HG03095 (cell line): ENCODE measurements at regions not wholly inside any gene's neighbourhood (a gene's known extent, or its start where the extent isn't known, plus 50 kb on each side); places are given as distances from the start of the nearest gene placed in this dataset.

Experiments used
- ATAC-seq: cut with Tn5 transposase; IDR thresholded peaks from one replicate; pipeline ENCODE4 v1.9.1; 2021; ENCODE audit warnings: moderate library complexity; ENCODE audit not compliant: unreplicated experiment

DNA sequence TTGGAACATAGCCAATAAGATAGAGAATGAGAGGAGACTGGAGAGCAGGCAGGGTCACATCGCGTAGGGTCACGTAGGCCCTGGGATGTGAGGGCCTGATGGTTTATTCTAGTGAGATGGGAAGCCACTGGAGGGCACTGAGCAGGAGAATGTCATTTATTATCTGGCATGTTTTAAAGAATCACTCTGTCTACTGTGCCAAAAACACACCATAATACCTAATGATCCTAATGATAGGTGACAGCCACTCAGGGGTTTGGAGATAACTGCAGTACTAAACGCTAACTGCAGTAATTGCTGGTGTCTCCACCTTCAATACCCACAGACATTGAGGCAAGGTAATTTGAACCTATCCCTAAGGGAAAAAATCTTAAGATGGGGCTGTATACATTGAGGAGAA, 185.4 kb downstream of the TTLL7 start:
- ATAC-seq = no peak

DNA sequence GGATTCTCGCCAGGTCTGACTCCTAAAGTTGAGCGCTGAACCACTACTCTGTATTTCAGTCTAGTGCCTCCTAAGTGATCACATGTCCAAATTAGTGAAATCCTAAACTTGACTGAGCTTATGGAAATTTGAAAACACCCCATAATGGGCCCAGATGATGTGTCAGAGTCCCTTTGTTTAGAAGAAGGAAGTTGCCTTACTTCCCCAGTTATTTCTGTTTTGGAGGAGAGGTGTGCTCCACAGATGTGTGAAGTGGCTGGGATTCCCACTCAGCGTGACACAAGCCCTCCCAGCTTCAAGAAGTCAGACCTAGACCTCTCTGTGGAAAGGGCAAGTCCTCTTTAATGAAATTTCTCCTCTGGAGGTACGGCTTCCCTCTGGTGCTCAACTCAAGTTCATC, 188.8 kb downstream of the TTLL7 start:
- no peak for ATAC-seq

DNA sequence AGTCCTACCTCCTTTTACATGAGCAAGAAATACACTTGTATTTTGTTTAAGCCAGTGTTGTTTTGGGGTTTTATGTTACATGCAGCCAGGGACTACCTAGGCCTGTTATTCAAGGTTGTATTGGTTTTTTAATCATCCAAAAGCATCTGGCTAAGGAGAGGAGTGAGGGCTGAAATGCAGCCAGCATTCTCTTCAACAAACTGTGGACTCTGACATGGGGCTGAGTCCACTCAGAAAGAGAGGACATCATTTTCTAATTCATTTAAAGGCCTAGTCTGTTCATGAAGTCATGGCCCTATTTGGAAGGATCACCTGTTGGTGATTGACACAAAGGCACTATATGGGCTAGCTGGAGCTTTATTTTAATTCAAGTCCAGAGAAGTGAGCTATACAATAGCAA, 190.4 kb downstream of the TTLL7 start:
- ATAC-seq = no peak

DNA sequence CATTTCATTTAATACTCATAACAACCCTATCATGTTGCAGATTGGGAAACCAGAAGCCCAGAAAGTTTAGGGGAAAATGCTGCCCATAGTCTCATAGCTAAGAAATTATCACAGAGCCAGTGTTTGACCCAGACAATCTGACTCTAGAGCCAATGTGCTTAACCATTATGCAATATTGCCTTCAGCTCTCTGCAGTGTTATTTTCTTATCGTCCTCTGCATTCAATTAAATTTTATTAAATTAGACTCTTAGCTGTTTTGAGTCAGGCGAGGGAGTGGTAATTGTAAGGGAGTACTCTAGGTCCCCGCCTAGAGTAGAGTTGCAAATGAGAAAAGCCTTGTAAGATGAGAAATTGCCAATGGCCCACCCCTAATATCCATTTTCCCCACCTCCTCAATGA, 191.1 kb downstream of the TTLL7 start:
- ATAC-seq = no peak

DNA sequence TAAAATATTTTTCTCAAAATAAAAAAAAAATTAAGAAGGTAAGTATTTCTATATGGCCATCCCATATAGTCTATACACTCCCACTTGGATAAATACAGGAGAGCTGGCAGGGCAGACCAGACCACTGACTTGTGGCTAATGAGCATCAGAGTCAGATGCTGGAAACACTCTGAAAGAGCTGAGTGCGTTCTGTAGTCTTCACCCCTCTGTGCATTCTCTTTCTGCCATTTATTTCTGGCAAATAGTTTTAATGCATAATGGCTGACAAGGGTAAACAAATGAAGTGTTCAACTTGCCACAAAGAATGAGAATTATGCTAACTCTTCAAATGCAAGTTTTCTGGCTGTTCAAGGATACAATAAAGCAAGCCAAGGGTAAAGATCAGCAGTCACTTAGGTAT, 191.7 kb downstream of the TTLL7 start:
- ATAC-seq = no peak

DNA sequence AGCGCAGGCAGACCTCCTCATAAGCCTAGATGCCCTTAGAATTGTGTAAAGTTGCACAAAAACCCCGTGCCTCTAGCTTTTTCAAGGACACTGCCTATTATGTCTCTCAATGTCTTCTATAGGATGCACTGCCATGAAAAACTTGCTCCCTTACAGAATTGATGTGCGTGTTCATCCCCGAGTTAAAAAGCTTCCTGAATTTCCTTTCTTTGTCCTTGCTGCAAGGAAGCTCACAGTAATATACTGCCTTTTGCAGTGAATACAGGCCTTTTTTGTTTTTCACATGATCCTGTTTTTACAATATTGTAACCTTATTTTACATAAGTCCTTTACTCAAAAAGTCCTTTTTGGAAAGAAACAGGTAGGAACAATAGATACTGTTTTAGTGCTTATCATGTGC, 193.0 kb downstream of the TTLL7 start:
- no peak for ATAC-seq

DNA sequence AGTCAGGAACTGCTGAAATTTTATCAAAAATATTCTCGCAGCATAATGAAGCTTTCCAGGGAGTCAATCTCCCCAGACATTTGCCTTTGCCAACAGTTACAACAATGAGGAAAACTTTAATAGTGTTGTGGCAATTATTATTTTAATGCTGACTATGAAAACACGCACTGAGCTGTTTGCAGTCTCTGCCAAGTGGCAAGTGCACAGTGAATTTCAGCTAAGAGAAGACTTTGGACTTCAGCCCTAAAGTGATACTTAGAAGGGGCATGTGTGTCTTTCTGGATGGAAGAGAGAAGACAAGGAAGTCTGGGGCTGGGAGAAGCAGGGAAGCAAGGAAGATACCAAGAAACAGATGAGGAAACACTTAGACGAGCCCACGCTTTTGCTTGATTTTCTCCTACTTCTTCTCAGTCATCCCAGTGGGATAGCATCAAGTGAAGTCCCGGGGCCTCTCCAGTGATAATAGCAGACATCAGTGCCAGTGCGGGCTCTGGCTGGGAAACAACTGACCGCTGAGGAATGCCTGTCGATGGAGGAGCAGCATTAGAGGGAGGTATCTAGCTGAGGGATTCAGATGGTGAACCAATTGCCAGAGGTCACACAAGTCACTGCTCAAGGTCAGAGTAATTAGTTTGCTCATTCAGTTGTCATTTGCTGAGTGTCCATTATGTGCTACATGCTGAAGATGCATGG, 196.3 kb downstream of the TTLL7 start:
- no peak for ATAC-seq

DNA sequence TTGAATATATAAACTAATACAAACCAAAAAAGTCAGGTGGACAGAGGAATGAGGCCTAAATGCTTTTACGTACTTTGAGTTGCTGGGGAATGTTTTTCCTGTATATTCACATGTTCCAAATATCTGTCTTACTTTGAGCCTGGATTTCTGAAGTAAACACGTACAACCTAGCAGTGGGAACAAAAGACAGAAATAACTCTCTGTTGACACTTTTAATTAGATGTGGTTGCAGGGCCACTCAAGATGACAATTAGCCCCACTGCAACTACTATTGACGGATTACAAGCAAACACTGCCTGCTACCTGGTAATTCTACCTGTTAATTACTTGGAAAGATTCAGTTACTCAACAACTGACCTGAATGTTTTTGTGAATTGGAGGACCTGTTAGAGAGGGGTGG, 196.9 kb downstream of the TTLL7 start:
- ATAC-seq = no peak

DNA sequence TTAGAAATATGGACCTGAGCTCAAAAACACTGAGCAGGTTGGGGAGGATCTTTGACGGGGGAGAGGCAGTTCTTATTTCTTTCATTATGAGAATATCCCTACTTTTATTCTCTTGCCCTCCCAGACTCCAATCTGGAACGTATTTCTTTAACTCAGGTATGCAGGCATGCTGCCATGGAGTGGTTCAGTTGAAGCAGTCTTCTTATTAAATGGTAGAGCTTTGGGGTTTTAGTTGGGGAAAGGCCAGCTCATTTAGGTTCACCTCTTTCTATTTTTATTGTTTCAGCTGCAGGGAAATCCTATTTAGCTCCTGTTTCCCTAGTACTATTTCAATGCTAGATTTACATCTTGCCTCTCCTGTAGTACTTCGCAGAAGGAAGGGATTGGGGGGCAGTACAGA, 198.9 kb downstream of the TTLL7 start:
- no peak for ATAC-seq

DNA sequence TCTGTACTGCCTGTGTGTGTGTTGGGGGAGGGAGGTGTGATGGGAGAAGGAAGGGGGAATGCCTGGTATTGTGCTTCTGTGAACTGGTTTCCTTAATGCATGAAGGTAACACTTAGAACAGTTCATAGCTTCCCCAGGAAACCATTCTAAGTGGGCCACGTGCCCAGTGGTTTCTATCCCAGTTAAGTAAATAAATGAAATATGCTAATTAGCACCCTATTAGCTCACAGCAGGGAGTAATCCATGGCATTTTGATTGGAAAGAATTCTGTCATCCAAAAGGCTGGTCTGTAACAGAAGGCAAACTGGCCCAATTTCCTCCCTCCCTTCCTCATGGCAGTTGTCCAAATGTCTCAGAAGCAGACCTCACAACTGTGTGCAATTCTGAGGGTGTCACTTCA, 199.3 kb downstream of the TTLL7 start:
- ATAC-seq = no peak

DNA sequence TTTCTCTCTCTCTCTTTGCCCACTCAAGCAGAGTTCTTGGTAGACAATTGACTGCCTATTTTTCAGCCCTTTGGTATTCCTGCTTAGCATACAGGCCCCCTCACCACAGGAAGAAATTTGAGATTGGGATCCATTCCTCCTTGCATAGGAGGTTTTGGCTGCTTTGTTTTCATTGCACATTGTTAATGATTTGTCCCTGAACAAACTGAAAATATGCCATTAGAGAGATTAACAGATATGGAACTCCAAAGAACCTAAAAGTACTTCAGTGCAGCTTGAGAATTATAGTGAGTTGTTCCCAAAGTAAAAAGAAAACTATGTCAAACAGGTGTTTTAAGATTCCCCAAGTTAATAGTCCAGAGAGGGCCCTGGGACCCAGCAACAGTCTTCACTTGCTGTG, 200.0 kb downstream of the TTLL7 start:
- no peak for ATAC-seq

DNA sequence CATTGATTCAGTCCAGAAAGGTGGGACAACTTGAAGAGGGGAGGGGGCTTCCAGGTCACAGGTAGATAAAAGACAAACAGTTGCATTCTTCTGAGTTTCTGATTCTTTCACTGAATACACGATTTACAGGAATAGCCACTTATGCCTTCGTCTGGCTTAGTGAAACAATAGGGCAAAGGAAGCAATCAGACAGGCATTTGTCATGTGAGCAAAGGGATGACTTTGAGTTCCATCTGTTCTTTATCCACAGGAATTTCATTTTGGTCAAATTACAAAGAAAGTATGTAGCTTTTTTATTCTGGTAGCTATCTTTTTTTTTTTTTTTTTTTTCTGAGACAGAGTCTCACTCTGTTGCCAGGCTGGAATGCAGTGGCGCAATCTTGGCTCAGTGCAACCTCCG, 202.5 kb downstream of the TTLL7 start:
- no peak for ATAC-seq

DNA sequence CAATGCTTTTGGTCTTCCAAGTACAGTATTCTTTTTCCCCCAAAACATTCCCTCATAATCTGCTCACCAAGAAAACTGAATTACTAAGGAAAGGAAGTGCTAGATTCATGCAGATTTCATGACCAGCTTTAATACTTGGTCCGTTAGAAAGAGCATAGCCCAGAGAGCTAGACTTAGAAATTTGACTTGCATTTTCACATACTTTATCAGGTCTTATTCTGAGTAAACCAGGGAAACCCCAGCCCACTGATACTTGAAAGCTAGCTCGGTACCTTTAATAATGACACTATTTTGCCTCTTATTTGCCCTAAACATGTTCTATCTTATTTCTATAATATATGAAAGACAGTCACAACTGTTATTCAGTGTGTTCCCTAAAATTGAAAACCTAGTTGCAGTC, 204.5 kb downstream of the TTLL7 start:
- peak; percentile 92 for ATAC-seq

DNA sequence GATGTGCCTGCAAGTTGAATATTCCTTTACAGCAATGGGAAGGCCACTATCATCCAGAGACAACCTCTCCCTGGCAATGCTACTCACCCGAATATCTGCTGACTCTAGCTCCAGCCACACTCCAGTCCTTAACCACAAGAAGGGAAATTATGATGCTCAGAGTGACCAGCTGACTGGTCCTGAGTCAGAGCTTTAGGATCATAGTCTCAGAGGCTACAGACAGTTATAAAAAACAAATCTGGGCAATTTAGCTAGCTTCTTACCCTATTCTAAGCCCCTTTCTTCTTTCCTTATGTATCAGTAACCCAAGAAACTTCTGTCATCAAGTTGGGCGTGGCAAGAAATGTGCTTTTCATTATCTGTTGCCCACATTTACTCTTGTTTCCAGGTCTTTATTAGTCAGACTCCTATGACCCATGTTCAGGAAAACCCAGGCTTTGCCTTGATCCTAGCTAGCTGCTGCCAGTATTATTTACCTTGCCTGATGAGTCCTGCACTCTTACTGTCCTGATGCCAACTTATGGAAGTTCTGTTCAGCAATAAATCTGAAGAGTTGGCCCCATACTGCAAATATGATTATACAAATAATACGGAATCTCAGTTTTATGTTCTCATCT, 207.0 kb downstream of the TTLL7 start:
- ATAC-seq = no peak

DNA sequence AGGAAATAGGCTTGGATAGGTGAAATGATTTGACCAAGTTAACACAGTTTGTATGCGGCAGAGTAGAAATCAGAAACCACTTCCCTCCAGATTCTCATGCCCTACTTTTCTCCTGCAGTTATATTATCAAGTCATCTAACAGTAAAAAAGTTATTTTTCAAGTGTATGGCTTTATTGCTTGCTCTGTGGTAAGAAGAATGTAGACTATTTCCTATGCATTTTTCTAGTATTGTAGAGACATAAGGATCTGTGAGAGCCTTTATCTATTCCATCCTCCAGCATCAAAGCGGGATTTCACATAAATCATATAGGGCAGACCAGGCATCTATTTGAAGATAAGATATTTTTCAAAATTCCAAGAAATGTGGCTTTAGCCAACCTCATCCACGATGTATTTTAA, 208.5 kb downstream of the TTLL7 start:
- ATAC-seq = no peak

DNA sequence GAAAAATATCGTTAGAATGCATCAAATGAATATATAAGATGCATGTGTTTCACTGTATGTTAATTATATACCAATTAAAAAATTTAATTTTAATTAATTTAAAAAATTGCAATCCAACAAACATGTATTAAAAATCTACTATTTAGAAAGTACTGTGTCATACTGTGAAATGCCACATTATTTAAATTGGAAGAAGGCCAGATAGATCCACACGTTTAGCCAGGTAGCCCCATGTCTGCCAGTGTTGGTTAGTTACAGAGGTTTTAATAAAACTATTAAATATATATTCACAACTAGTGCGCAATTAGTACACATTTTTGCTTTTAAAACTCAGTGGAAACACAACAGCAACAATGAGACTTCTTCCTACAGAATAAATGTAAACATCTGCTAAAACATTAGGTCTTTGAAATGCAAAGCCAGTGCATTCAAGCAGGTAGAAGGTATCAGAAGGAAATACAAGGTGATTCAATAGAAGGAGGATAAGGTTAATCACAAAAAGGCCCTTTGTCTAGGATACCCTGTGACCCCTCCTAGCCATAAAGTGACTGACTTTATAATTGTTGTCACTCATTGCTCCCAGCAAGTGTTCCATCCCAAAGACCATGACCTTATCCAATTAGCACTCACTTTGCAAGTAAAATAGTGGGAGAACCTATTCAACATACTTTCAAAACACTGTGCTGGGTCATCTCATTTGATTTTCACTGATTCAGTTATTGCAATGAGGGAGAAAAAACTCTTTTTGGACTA, 211.5 kb downstream of the TTLL7 start:
- ATAC-seq = no peak

DNA sequence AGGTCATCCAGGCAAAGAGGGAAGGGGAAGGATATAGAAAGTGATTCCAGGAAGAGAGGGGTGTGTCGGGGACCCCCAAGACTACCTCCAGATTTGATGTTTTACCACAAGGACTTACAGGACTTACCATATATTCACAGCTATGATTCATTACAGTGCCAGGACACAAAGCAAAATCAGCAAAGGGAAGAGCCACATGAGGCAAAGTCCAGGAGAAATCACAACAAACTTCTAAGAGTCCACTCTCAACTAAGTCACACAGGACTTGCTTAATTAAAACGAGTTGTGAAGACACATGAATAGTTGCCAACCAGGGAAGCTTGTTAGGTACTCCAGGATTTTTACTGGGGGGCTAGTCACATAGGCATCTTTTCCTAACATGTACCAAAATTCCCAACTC, 217.3 kb downstream of the TTLL7 start:
- no peak for ATAC-seq

DNA sequence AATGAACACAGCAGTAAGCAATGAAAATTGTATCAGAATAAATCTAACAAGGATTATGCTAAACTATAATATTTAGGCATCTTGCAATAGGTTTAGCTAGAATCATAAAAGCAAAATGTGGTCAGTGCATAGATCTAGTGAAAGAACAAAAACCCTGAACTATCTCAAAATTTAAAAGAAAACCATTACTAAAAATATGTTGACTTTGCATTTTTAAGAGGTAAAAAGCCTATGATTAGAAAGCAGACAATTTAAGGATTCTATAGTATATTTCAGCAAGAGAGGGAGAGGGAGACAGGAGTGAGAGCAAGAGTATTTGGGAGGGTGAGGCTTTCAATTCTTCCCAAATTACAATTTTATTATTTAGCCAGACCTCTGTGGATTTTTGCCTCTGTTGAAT, 219.4 kb downstream of the TTLL7 start:
- ATAC-seq = no peak

DNA sequence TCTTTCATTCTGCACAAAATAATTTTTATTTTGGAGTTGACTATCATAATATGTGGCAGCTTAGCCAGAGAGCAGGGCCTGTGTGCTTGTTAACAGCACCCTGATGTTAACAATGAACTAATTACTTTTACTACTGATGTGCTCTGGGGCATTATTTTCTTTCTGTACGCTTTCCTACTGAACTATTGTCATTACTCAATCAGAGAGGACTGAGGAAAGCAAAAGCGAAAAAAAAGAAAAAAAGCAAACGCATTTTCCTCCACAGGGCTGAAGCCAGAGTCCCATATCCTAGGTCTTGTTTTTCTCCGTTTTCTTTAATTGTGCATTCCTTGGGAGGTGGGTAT, 221.2 kb downstream of the TTLL7 start:
- ATAC-seq = no peak

DNA sequence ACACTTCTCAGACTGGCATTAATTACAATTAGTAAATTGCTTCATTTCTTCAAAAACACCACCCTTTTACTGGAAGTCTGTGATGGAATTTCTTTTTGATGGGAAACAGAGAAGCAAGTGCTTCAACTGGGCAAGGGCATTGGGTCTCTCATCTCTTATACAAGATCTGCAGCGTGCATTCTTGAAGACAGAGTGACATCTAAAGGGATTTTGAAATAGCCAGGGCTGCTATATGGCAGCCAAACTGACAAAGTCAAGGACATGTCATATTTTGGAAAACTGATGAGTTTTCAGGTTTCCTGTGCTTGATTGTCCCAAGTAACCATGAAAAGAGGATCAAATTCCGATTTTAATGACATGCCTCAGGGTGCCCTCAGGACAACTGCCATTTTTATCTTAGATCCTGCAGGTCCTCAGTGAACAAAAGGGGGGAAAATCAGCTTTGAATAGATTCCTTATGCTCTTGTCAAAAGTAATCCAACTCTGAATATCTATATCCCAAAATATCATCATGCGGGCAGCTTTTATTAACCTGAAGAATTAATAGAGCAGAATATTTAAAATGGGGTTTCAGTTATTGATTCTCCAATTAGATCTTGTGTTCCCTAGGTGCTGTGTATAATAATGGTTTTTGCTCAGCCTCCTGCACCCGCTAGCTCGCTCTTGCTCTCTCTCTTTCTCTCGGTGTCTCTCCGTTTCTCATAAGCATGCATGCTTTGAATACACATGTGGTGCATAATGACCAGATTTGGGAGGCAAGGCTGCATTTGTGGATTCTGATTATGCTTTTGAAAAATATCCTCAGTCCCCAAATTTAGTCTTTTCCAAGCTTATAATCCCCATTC, 221.8 kb downstream of the TTLL7 start:
- no peak for ATAC-seq

DNA sequence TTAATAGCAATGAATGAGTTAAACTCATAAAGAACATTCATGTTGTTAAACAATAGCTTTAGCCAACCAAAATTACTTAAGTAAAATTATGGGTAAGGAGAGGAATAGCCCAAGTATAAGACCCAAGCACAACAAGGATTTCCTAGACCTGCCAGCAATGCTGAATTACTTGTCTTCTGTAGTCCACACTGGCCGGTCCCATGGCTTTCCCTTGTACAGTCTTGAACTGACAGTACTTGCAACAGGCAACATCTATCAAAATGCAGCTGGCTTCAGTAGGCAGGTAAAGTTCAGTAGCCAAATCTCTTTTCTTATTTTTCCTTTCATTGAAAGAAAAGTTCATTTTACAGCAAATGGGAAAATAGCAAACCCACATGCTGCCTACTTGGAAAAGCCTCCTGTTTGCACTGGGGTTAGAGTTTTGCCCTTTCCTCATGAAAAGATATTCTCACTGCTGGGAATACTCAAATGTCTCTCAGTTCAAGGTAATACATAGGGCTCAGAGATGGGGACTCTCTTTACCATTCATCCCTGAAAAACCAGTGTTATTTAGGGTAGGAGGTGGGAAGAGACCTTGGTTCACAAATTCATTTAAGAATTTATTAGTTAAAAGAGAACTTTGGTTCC, 222.8 kb downstream of the TTLL7 start:
- no peak for ATAC-seq
